CD14-positive monocyte (primary cell): ENCODE measurements at regions not wholly inside any gene's neighbourhood (a gene's known extent, or its start where the extent isn't known, plus 50 kb on each side); places are given as distances from the start of the nearest gene placed in this dataset.

Experiments used
- DNase-seq, 3 donors: peaks; one replicate each; pipeline ENCODE4 v3.0.0-alpha.2; 2011 to 2022
- H2AFZ ChIP-seq: 2 replicates; pipeline ENCODE4 v1.6.0; 2012; ENCODE audit warnings: mild to moderate bottlenecking, low read depth, low read length, inconsistent platforms; ENCODE audit not compliant: insufficient read depth, poor library complexity, severe bottlenecking
- H3K27ac ChIP-seq, 2 donors: 1 replicate in 1 of 2; 2 replicates in 1 of 2; pipeline ENCODE4 v1.5.1; 2012 to 2013; ENCODE audit warnings: low read length in 2 of 2, control low read depth in 1 of 2, inconsistent platforms in 1 of 2, low read depth in 1 of 2, mild to moderate bottlenecking in 1 of 2
- H3K27me3 ChIP-seq, 2 donors: one replicate each; pipeline versions ENCODE4 v1.6.0 to v1.6.1; 2011 to 2013; ENCODE audit warnings: low read length in 2 of 2; ENCODE audit not compliant: control insufficient read depth in 2 of 2, insufficient read depth in 2 of 2
- H3K36me3 ChIP-seq, 2 donors: replicated peaks in 1 of 2; 1 replicate in 1 of 2; 2 replicates in 1 of 2; pipeline versions ENCODE4 v1.5.1 to v1.6.1; 2012 to 2013; ENCODE audit warnings: low read length in 2 of 2, control low read depth in 1 of 2, inconsistent platforms in 1 of 2, mild to moderate bottlenecking in 1 of 2; ENCODE audit not compliant: insufficient read depth in 2 of 2, control insufficient read depth in 1 of 2
- H3K4me1 ChIP-seq, 2 donors: 1 replicate in 1 of 2; 2 replicates in 1 of 2; pipeline versions ENCODE4 v1.5.1 to v1.6.1; 2012 to 2013; ENCODE audit warnings: low read length in 2 of 2, control low read depth in 1 of 2, inconsistent platforms in 1 of 2, mild to moderate bottlenecking in 1 of 2, moderate library complexity in 1 of 2; ENCODE audit not compliant: insufficient read depth in 2 of 2, control insufficient read depth in 1 of 2
- H3K4me2 ChIP-seq: replicated peaks from 2 replicates; pipeline ENCODE3; 2012; ENCODE audit warnings: low read length, moderate library complexity, mild to moderate bottlenecking; ENCODE audit not compliant: poor library complexity, severe bottlenecking; ENCODE audit errors: extremely low read depth
- H3K4me3 ChIP-seq, 3 experiments: fragments of 200-600 bp in 1 of 3; sonication (generic) in 1 of 3; replicated peaks in 1 of 3; 1 replicate in 2 of 3; 2 replicates in 1 of 3; pipeline ENCODE4 v1.5.1; 2011 to 2013; ENCODE audit warnings: low read length in 3 of 3, mild to moderate bottlenecking in 3 of 3, control low read depth in 2 of 3, low read depth in 2 of 3, inconsistent platforms in 1 of 3, moderate library complexity in 1 of 3
- H3K79me2 ChIP-seq: 2 replicates; pipeline ENCODE4 v1.6.0; 2012; ENCODE audit warnings: mild to moderate bottlenecking, control low read depth, inconsistent platforms, low read length, moderate library complexity; ENCODE audit not compliant: insufficient read depth
- H3K9ac ChIP-seq: 2 replicates; pipeline ENCODE4 v1.6.0; 2017; ENCODE audit warnings: low read length, mild to moderate bottlenecking; ENCODE audit not compliant: insufficient read depth, poor library complexity, severe bottlenecking
- H3K9me3 ChIP-seq, 2 donors: replicated peaks in 1 of 2; 1 replicate in 1 of 2; 2 replicates in 1 of 2; pipeline versions ENCODE4 v1.5.1 to v1.6.1; 2012 to 2013; ENCODE audit warnings: low read length in 2 of 2, control low read depth in 1 of 2; ENCODE audit not compliant: control insufficient read depth in 1 of 2, insufficient read depth in 1 of 2
- H4K20me1 ChIP-seq: 2 replicates; pipeline ENCODE4 v1.6.0; 2012; ENCODE audit warnings: mild to moderate bottlenecking, low read length, control low read depth, moderate library complexity; ENCODE audit not compliant: insufficient read depth
- H3K27ac Mint-ChIP-seq, 7 donors: one replicate each; pipeline ENCODE4 v1.8.0; 2020; ENCODE audit warnings: mild to moderate bottlenecking in 7 of 7, mixed read lengths in 7 of 7, moderate library complexity in 6 of 7, inconsistent platforms in 2 of 7
- H3K27me3 Mint-ChIP-seq, 3 donors: one replicate each; pipeline ENCODE4 v1.8.0; 2021 to 2022; ENCODE audit warnings: low read depth in 3 of 3, mild to moderate bottlenecking in 3 of 3, mixed read lengths in 3 of 3, moderate library complexity in 3 of 3, inconsistent platforms in 1 of 3
- H3K36me3 Mint-ChIP-seq, 2 donors: one replicate each; pipeline ENCODE4 v1.8.0; 2020; ENCODE audit warnings: mixed read lengths in 2 of 2, inconsistent platforms in 1 of 2, mild to moderate bottlenecking in 1 of 2
- H3K4me1 Mint-ChIP-seq: one replicate; pipeline ENCODE4 v1.8.0; 2020; ENCODE audit warnings: mild to moderate bottlenecking, mixed read lengths
- H3K4me3 Mint-ChIP-seq, 2 donors: one replicate each; pipeline ENCODE4 v1.8.0; 2020; ENCODE audit warnings: mild to moderate bottlenecking in 2 of 2, mixed read lengths in 2 of 2, moderate library complexity in 1 of 2
- H3K9me3 Mint-ChIP-seq, 7 donors: one replicate each; pipeline ENCODE4 v1.8.0; 2020 to 2022; ENCODE audit warnings: mixed read lengths in 7 of 7, mild to moderate bottlenecking in 6 of 7, moderate library complexity in 6 of 7, inconsistent platforms in 2 of 7
- WGBS: methylation state at CpG from one replicate; pipeline ENCODE4 v1.1.5; 2013; ENCODE audit warnings: missing lambda C conversion rate; ENCODE audit not compliant: insufficient coverage; 5-methylcytosine and 5-hydroxymethylcytosine counted together
- intact Hi-C, 2 donors: fragments of 100-400 bp; cut with micrococcal nuclease; formaldehyde crosslinking; loops; one replicate each; pipeline versions ENCODE4 v1.15.0 to v1.15.1; 2023
- TF ChIP-seq, protein P1 (sequence below): fragments of 200-600 bp; IDR thresholded peaks from one replicate; pipeline ENCODE4 v1.8.0; 2022; ENCODE audit warnings: antibody characterized with exemption, mild to moderate bottlenecking

GRCh38 chr1:191788551-191788950, 369.7 kb upstream of the RGS18 start:
- H3K27ac Mint-ChIP-seq = no peak overlapping the region

DNA sequence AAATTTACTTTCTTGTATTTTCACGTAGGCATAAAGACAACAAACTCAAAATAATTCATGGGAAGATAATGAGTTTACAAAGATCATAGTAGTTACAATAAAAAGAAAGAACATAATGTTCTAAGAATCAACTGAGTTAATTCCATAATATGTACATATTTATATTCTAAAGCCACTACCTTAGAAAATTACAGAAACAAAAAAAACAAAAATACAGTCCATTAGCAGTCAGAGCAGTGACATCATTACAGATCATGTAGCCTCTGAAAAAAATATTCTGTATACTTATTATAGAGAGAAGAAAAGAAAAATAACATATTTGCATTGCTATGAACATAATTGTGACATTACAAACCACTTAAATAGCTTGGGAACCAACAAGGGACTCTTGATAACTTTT, 360.1 kb upstream of the RGS18 start:
- Mint-ChIP-seq H3K27me3 (no peaks in the 10 kb centered on the region), H3K4me3 (no peak overlapping the region), H3K4me1 (no peaks in the 10 kb centered on the region), H3K36me3 (no peaks in the 10 kb centered on the region), H3K27ac (no peak overlapping the region), H3K9me3 (peaks cover 0 to 5% (median 0%) of the 10 kb centered on the region in 7 donors)
- H3K9ac ChIP-seq = no peak overlapping the region
- H2AFZ ChIP-seq = no peak overlapping the region
- no peaks in the 10 kb centered on the region for H3K27me3 ChIP-seq
- no peaks in the 10 kb centered on the region for H3K4me1 ChIP-seq
- TF ChIP-seq, protein P1, sequence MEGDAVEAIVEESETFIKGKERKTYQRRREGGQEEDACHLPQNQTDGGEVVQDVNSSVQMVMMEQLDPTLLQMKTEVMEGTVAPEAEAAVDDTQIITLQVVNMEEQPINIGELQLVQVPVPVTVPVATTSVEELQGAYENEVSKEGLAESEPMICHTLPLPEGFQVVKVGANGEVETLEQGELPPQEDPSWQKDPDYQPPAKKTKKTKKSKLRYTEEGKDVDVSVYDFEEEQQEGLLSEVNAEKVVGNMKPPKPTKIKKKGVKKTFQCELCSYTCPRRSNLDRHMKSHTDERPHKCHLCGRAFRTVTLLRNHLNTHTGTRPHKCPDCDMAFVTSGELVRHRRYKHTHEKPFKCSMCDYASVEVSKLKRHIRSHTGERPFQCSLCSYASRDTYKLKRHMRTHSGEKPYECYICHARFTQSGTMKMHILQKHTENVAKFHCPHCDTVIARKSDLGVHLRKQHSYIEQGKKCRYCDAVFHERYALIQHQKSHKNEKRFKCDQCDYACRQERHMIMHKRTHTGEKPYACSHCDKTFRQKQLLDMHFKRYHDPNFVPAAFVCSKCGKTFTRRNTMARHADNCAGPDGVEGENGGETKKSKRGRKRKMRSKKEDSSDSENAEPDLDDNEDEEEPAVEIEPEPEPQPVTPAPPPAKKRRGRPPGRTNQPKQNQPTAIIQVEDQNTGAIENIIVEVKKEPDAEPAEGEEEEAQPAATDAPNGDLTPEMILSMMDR = no peak
- H3K9me3 ChIP-seq = peaks cover 0 to 6% of the 10 kb centered on the region in 2 donors
- intact Hi-C loops = no loop called here
- H3K36me3 ChIP-seq = no peaks in the 10 kb centered on the region
- H3K27ac ChIP-seq = no peak overlapping the region
- WGBS = no CpG with 5 or more reads among the region's 1 CpG
- no peak overlapping the region for H3K4me3 ChIP-seq
- no peak for DNase-seq
- no peaks in the 10 kb centered on the region for H3K79me2 ChIP-seq
- no peak overlapping the region for H3K4me2 ChIP-seq
- H4K20me1 ChIP-seq = no peaks in the 10 kb centered on the region

More at GRCh38 chr1:191788551-191788950, 369.7 kb upstream of the RGS18 start:
- DNase-seq = no peak
- Histone ChIP-seq H3K4me3 (no peak overlapping the region), H3K4me1 (no peaks in the 10 kb centered on the region), H3K27me3 (no peaks in the 10 kb centered on the region), H2AFZ (no peak overlapping the region), H3K9me3 (peaks cover 0 to 3% of the 10 kb centered on the region in 2 donors), H3K9ac (no peak overlapping the region), H3K36me3 (no peaks in the 10 kb centered on the region), H3K27ac (no peak overlapping the region), H4K20me1 (no peaks in the 10 kb centered on the region), H3K79me2 (no peaks in the 10 kb centered on the region), H3K4me2 (no peak overlapping the region)
- TF ChIP-seq, protein P1 = no peak
- H3K4me1 Mint-ChIP-seq = no peaks in the 10 kb centered on the region
- H3K4me3 Mint-ChIP-seq = no peak overlapping the region
- intact Hi-C loops = no loop called here
- no peaks in the 10 kb centered on the region for H3K36me3 Mint-ChIP-seq
- no peaks in the 10 kb centered on the region for H3K27me3 Mint-ChIP-seq
- no CpG with 5 or more reads among the region's 1 CpG for WGBS
- peaks cover 0 to 6% (median 0%) of the 10 kb centered on the region in 7 donors for H3K9me3 Mint-ChIP-seq
